Prostate gland (tissue), 2 donors: ENCODE measurements at regions not wholly inside any gene's neighbourhood (a gene's known extent, or its start where the extent isn't known, plus 50 kb on each side); places are given as distances from the start of the nearest gene placed in this dataset.

Experiments
- DNase-seq: peaks from one replicate; pipeline ENCODE4 v3.0.0-alpha.2; 2019; ENCODE audit warnings: low spot score
- H3K27ac ChIP-seq, 2 donors: fragments of 200-600 bp; sonication (generic); 2 replicates each; pipeline ENCODE4 v1.5.1; 2017 to 2019
- H3K27me3 ChIP-seq: fragments of 200-600 bp; sonication (generic); replicated peaks from 2 replicates; pipeline ENCODE4 v1.5.1; 2019; ENCODE audit not compliant: insufficient read depth
- H3K36me3 ChIP-seq, 2 donors: fragments of 200-600 bp; sonication (generic); 1 replicate in 1 of 2; 2 replicates in 1 of 2; pipeline versions ENCODE4 v1.5.1 to v1.8.1; 2017 to 2019
- H3K4me1 ChIP-seq: fragments of 200-600 bp; sonication (generic); replicated peaks from 2 replicates; pipeline ENCODE4 v1.5.1; 2019
- H3K4me3 ChIP-seq, 2 donors: fragments of 200-600 bp; sonication (generic); 2 replicates each; pipeline ENCODE4 v1.5.1; 2017 to 2019
- H3K9me3 ChIP-seq: fragments of 200-600 bp; sonication (generic); 2 replicates; pipeline ENCODE4 v1.5.1; 2017
- POLR2A ChIP-seq: fragments of 450-650 bp; IDR thresholded peaks from one replicate; pipeline ENCODE4 v1.6.1; 2016; ENCODE audit warnings: antibody characterized with exemption, mild to moderate bottlenecking
- POLR2AphosphoS5 ChIP-seq: sonication (generic); formaldehyde crosslinking; IDR thresholded peaks from one replicate; pipeline ENCODE4 v1.6.1; 2017; ENCODE audit warnings: antibody characterized with exemption
- WGBS: methylation state at CpG from one replicate; pipeline ENCODE4 v1.1.5; 2018; 5-methylcytosine and 5-hydroxymethylcytosine counted together
- intact Hi-C: fragments of 100-400 bp; cut with DNase I; formaldehyde crosslinking; loops from one replicate; pipeline ENCODE4 v1.14.2; 2022
- TF ChIP-seq, protein P1 (sequence below), 4 experiments: fragments of 200-600 bp in 2 of 4; fragments of 450-650 bp in 2 of 4; sonication (generic) in 2 of 4; IDR thresholded peaks; 1 replicate in 3 of 4; 2 replicates in 1 of 4; pipeline ENCODE4 v1.5.1; 2016 to 2019; ENCODE audit warnings: antibody characterized with exemption in 4 of 4, mild to moderate bottlenecking in 2 of 4, moderate library complexity in 2 of 4

DNA sequence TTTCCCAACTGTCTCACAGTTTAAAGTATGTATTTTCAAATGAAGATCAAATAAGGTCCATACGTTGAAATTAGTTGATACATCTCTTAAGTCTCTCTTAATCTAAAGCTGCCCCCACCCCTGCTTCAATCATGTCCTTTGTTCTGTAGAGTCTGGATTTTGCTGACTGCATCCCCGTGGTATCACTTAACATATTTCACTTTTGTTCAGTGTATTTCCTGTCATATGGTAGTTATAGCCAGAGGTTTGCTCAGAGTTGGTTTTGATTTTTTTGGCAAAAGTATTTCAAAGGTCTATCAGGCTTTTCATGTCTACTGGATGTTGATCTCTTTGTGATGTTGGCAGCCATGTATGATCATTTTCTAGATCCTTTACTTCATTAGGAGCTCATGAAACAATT is 54.4 kb upstream of the ARID5B start:
- intact Hi-C loops: no loop called here
- Histone ChIP-seq H3K36me3 (no peaks in the 10 kb centered on the region), H3K27ac (no peak overlapping the region), H3K9me3 (no peaks in the 10 kb centered on the region), H3K4me1 (peaks cover 3% of the 10 kb centered on the region), H3K4me3 (no peak overlapping the region), H3K27me3 (no peaks in the 10 kb centered on the region)
- 69% methylated on average over 2 of the region's 2 CpGs for WGBS
- TF ChIP-seq POLR2A: no peak
- no peak for TF ChIP-seq POLR2AphosphoS5
- TF ChIP-seq, protein P1, sequence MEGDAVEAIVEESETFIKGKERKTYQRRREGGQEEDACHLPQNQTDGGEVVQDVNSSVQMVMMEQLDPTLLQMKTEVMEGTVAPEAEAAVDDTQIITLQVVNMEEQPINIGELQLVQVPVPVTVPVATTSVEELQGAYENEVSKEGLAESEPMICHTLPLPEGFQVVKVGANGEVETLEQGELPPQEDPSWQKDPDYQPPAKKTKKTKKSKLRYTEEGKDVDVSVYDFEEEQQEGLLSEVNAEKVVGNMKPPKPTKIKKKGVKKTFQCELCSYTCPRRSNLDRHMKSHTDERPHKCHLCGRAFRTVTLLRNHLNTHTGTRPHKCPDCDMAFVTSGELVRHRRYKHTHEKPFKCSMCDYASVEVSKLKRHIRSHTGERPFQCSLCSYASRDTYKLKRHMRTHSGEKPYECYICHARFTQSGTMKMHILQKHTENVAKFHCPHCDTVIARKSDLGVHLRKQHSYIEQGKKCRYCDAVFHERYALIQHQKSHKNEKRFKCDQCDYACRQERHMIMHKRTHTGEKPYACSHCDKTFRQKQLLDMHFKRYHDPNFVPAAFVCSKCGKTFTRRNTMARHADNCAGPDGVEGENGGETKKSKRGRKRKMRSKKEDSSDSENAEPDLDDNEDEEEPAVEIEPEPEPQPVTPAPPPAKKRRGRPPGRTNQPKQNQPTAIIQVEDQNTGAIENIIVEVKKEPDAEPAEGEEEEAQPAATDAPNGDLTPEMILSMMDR (IDR thresholded peaks at IDR 0.05): no peak
- DNase-seq: no peak

- DNase-seq: no peak
- H3K4me1 ChIP-seq: peaks cover 3% of the 10 kb centered on the region
- H3K9me3 ChIP-seq: no peaks in the 10 kb centered on the region
- no peak overlapping the region for H3K27ac ChIP-seq
- no peak overlapping the region for H3K4me3 ChIP-seq
- intact Hi-C loops: no loop called here
- no peaks in the 10 kb centered on the region for H3K36me3 ChIP-seq
- no peaks in the 10 kb centered on the region for H3K27me3 ChIP-seq
- 84% methylated on average over 2 of the region's 2 CpGs for WGBS
- TF ChIP-seq POLR2AphosphoS5: no peak
- TF ChIP-seq POLR2A: no peak
- TF ChIP-seq, protein P1 (IDR thresholded peaks at IDR 0.05): no peak
Measured at GRCh38 chr10:61847640-61848039, 53.9 kb upstream of the ARID5B start.

GRCh38 chr10:61850376-61850775 is 51.1 kb upstream of the ARID5B start:
- no peaks in the 10 kb centered on the region for H3K36me3 ChIP-seq
- intact Hi-C loops: no loop called here
- no peak overlapping the region for H3K4me3 ChIP-seq
- H3K27ac ChIP-seq: no peak overlapping the region
- no peaks in the 10 kb centered on the region for H3K4me1 ChIP-seq
- no peak for DNase-seq
- no peaks in the 10 kb centered on the region for H3K27me3 ChIP-seq
- TF ChIP-seq, protein P1 (IDR thresholded peaks at IDR 0.05): no peak
- no peak for TF ChIP-seq POLR2AphosphoS5
- no peak for TF ChIP-seq POLR2A
- no peaks in the 10 kb centered on the region for H3K9me3 ChIP-seq
